WTC11 (cell line): ENCODE measurements at regions not wholly inside any gene's neighbourhood (a gene's known extent, or its start where the extent isn't known, plus 50 kb on each side); places are given as distances from the start of the nearest gene placed in this dataset.

Source experiments
- ATAC-seq: fragments of 200-7000 bp; cut with Tn5 transposase; 2 replicates; pipeline ENCODE4 v1.10.0; 2021; ENCODE audit warnings: mild to moderate bottlenecking, moderate library complexity
- CTCF ChIA-PET: fragments of 300-600 bp; sonication (Branson Sonifier 250); formaldehyde crosslinking; loops from one replicate; lab custom pipeline; 2021; ENCODE audit warnings: antibody characterized with exemption; lab: Charles Lee
- POLR2A ChIA-PET: fragments of 350-600 bp; sonication (Branson Sonifier 250); formaldehyde crosslinking; loops from one replicate; lab custom pipeline; 2021; ENCODE audit warnings: antibody characterized with exemption; lab: Charles Lee
- DNase-seq: peaks from one replicate; pipeline ENCODE4 v3.0.0; 2021; ENCODE audit warnings: low spot score
- H3K27ac Mint-ChIP-seq: 2 replicates; pipeline ENCODE4 v1.8.0; 2021; ENCODE audit warnings: mixed read lengths
- H3K27me3 Mint-ChIP-seq: 2 replicates; pipeline ENCODE4 v1.8.0; 2021; ENCODE audit warnings: low read depth, mild to moderate bottlenecking, moderate library complexity, mixed read lengths
- H3K36me3 Mint-ChIP-seq: 2 replicates; pipeline ENCODE4 v1.8.0; 2021; ENCODE audit warnings: mixed read lengths
- H3K4me1 Mint-ChIP-seq: 2 replicates; pipeline ENCODE4 v1.8.0; 2022; ENCODE audit warnings: mixed read lengths
- H3K4me3 Mint-ChIP-seq: 2 replicates; pipeline ENCODE4 v1.8.0; 2021; ENCODE audit warnings: mild to moderate bottlenecking, moderate library complexity, mixed read lengths
- H3K9me3 Mint-ChIP-seq: 2 replicates; pipeline ENCODE4 v1.8.0; 2021; ENCODE audit warnings: mixed read lengths
- AR ChIP-seq: fragments of 250-450 bp; sonication (Bioruptor Pico); IDR thresholded peaks from 2 replicates; pipeline ENCODE4 v1.9.0; 2021; ENCODE audit warnings: mild to moderate bottlenecking
- CBFB ChIP-seq: sonication (generic); formaldehyde crosslinking; IDR thresholded peaks from 2 replicates; pipeline ENCODE4 v1.8.1; 2022; ENCODE audit warnings: mild to moderate bottlenecking, low read depth, missing genetic modification reagents
- CREB1 ChIP-seq: sonication (generic); formaldehyde crosslinking; IDR thresholded peaks from 2 replicates; pipeline ENCODE4 v1.8.0; 2023; ENCODE audit warnings: mild to moderate bottlenecking, missing genetic modification reagents
- CTCF ChIP-seq: fragments of 200-600 bp; IDR thresholded peaks from 2 replicates; pipeline ENCODE4 v1.8.0; 2022; ENCODE audit warnings: antibody characterized with exemption
- EMX1 ChIP-seq: fragments of 250-450 bp; sonication (Bioruptor Pico); IDR thresholded peaks from 2 replicates; pipeline ENCODE4 v1.8.0; 2021; ENCODE audit warnings: mild to moderate bottlenecking
- FOXP1 ChIP-seq: sonication (generic); formaldehyde crosslinking; IDR thresholded peaks from 2 replicates; pipeline ENCODE4 v1.8.0; 2022; ENCODE audit warnings: missing genetic modification reagents, mild to moderate bottlenecking, moderate library complexity, borderline replicate concordance
- GRHL2 ChIP-seq: fragments of 250-450 bp; sonication (Bioruptor Pico); IDR thresholded peaks from 2 replicates; pipeline ENCODE4 v1.8.0; 2022; ENCODE audit warnings: mild to moderate bottlenecking, moderate library complexity; ENCODE audit not compliant: insufficient replicate concordance, severe bottlenecking
- HMGA2 ChIP-seq: fragments of 250-450 bp; sonication (Bioruptor Pico); IDR thresholded peaks from 2 replicates; pipeline ENCODE4 v1.4.0; 2021; ENCODE audit warnings: mild to moderate bottlenecking, moderate library complexity
- NFE2L1 ChIP-seq: sonication (generic); formaldehyde crosslinking; IDR thresholded peaks from 2 replicates; pipeline ENCODE4 v1.8.1; 2023; ENCODE audit warnings: missing genetic modification reagents
- NFYB ChIP-seq: sonication (generic); formaldehyde crosslinking; conservative IDR thresholded peaks from 2 replicates; pipeline ENCODE4 v1.8.0; 2022; ENCODE audit warnings: low read depth, missing genetic modification reagents
- RORB ChIP-seq: fragments of 250-450 bp; sonication (Bioruptor Pico); IDR thresholded peaks from 2 replicates; pipeline ENCODE4 v1.9.0; 2021; ENCODE audit warnings: mild to moderate bottlenecking
- SMAD3 ChIP-seq: sonication (generic); formaldehyde crosslinking; IDR thresholded peaks from 2 replicates; pipeline ENCODE4 v1.8.0; 2022; ENCODE audit warnings: missing genetic modification reagents, mild to moderate bottlenecking, borderline replicate concordance
- SMAD4 ChIP-seq: sonication (generic); formaldehyde crosslinking; IDR thresholded peaks from 2 replicates; pipeline ENCODE4 v1.8.0; 2022; ENCODE audit warnings: mild to moderate bottlenecking, missing genetic modification reagents
- SP1 ChIP-seq: sonication (generic); formaldehyde crosslinking; conservative IDR thresholded peaks from 2 replicates; pipeline ENCODE4 v1.8.1; 2022; ENCODE audit warnings: missing genetic modification reagents
- ZNF423 ChIP-seq: fragments of 250-450 bp; sonication (Bioruptor Pico); IDR thresholded peaks from 2 replicates; pipeline ENCODE4 v2.1.2; 2022; ENCODE audit warnings: mild to moderate bottlenecking, moderate library complexity
- TF ChIP-seq, protein P1 (sequence below): sonication (generic); formaldehyde crosslinking; IDR thresholded peaks from 2 replicates; pipeline ENCODE4 v1.8.0; 2022; ENCODE audit warnings: mild to moderate bottlenecking, missing genetic modification reagents
- TF ChIP-seq, protein P2 (sequence below): sonication (generic); formaldehyde crosslinking; IDR thresholded peaks from 2 replicates; pipeline ENCODE4 v1.8.1; 2023; ENCODE audit warnings: mild to moderate bottlenecking, missing genetic modification reagents, moderate library complexity
- TF ChIP-seq, protein P3 (sequence below): fragments of 250-450 bp; sonication (Bioruptor Pico); IDR thresholded peaks from 2 replicates; pipeline ENCODE4 v1.9.0; 2021; ENCODE audit warnings: mild to moderate bottlenecking
- TF ChIP-seq, protein P4 (sequence below): sonication (generic); formaldehyde crosslinking; IDR thresholded peaks from 2 replicates; pipeline ENCODE4 v1.8.0; 2023; ENCODE audit warnings: missing genetic modification reagents, mild to moderate bottlenecking, borderline replicate concordance

- POLR2A ChIA-PET, result no interaction called here
- CTCF ChIA-PET, result no interaction called here
- Mint-ChIP-seq H3K9me3 (peaks cover 47% of the 10 kb centered on the region), H3K4me1 (no peaks in the 10 kb centered on the region), H3K36me3 (peaks cover 27% of the 10 kb centered on the region), H3K4me3 (no peak overlapping the region), H3K27ac (no peak overlapping the region), H3K27me3 (no peaks in the 10 kb centered on the region)
- no peak for TF ChIP-seq GRHL2 (CRISPR knock-in tag)
- no peak for TF ChIP-seq ZNF423 (CRISPR knock-in tag)
- TF ChIP-seq RORB (CRISPR knock-in tag), result no peak
- TF ChIP-seq FOXP1, result no peak
- no peak for TF ChIP-seq SP1 (CRISPR knock-in tag)
- no peak for TF ChIP-seq CBFB (CRISPR knock-in tag)
- no peak for TF ChIP-seq CREB1 (CRISPR knock-in tag)
- no peak for TF ChIP-seq HMGA2 (CRISPR knock-in tag)
- DNase-seq (no peak), ATAC-seq (no peak)
These were observed 1089.9 kb upstream of the DDX18 start for GRCh38 chr2:116724550-116724949.

GRCh38 chr2:116732322-116732721 is 1082.2 kb upstream of the DDX18 start:
- Mint-ChIP-seq H3K36me3 (peaks cover 4% of the 10 kb centered on the region; the same call in 1 of the 2 replicates), H3K4me1 (peaks cover 8% of the 10 kb centered on the region), H3K4me3 (no peak overlapping the region), H3K27ac (no peak overlapping the region), H3K27me3 (no peaks in the 10 kb centered on the region), H3K9me3 (peaks cover 18% of the 10 kb centered on the region; the same call in 1 of the 2 replicates)
- CTCF ChIA-PET, result no interaction called here
- ATAC-seq (no peak), DNase-seq (no peak)
- no peak for TF ChIP-seq NFE2L1 (CRISPR knock-in tag)
- TF ChIP-seq SMAD3 (CRISPR knock-in tag), result no peak
- TF ChIP-seq HMGA2 (CRISPR knock-in tag), result no peak
- TF ChIP-seq, protein P1, sequence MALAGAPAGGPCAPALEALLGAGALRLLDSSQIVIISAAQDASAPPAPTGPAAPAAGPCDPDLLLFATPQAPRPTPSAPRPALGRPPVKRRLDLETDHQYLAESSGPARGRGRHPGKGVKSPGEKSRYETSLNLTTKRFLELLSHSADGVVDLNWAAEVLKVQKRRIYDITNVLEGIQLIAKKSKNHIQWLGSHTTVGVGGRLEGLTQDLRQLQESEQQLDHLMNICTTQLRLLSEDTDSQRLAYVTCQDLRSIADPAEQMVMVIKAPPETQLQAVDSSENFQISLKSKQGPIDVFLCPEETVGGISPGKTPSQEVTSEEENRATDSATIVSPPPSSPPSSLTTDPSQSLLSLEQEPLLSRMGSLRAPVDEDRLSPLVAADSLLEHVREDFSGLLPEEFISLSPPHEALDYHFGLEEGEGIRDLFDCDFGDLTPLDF (CRISPR knock-in tag), result no peak
- POLR2A ChIA-PET, result no interaction called here

GRCh38 chr2:116733699-116734098 is 1080.8 kb upstream of the DDX18 start:
- POLR2A ChIA-PET, result no interaction called here
- H3K27ac Mint-ChIP-seq, result no peak overlapping the region
- TF ChIP-seq SMAD4 (no peak), SMAD3 (CRISPR knock-in tag) (no peak), SP1 (CRISPR knock-in tag) (no peak), CTCF (no peak), EMX1 (CRISPR knock-in tag) (no peak), NFYB (CRISPR knock-in tag) (no peak), AR (no peak)
- TF ChIP-seq, protein P2, sequence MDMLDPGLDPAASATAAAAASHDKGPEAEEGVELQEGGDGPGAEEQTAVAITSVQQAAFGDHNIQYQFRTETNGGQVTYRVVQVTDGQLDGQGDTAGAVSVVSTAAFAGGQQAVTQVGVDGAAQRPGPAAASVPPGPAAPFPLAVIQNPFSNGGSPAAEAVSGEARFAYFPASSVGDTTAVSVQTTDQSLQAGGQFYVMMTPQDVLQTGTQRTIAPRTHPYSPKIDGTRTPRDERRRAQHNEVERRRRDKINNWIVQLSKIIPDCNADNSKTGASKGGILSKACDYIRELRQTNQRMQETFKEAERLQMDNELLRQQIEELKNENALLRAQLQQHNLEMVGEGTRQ (CRISPR knock-in tag), result no peak
- TF ChIP-seq, protein P3, sequence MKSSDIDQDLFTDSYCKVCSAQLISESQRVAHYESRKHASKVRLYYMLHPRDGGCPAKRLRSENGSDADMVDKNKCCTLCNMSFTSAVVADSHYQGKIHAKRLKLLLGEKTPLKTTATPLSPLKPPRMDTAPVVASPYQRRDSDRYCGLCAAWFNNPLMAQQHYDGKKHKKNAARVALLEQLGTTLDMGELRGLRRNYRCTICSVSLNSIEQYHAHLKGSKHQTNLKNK (CRISPR knock-in tag), result no peak
- TF ChIP-seq, protein P4, sequence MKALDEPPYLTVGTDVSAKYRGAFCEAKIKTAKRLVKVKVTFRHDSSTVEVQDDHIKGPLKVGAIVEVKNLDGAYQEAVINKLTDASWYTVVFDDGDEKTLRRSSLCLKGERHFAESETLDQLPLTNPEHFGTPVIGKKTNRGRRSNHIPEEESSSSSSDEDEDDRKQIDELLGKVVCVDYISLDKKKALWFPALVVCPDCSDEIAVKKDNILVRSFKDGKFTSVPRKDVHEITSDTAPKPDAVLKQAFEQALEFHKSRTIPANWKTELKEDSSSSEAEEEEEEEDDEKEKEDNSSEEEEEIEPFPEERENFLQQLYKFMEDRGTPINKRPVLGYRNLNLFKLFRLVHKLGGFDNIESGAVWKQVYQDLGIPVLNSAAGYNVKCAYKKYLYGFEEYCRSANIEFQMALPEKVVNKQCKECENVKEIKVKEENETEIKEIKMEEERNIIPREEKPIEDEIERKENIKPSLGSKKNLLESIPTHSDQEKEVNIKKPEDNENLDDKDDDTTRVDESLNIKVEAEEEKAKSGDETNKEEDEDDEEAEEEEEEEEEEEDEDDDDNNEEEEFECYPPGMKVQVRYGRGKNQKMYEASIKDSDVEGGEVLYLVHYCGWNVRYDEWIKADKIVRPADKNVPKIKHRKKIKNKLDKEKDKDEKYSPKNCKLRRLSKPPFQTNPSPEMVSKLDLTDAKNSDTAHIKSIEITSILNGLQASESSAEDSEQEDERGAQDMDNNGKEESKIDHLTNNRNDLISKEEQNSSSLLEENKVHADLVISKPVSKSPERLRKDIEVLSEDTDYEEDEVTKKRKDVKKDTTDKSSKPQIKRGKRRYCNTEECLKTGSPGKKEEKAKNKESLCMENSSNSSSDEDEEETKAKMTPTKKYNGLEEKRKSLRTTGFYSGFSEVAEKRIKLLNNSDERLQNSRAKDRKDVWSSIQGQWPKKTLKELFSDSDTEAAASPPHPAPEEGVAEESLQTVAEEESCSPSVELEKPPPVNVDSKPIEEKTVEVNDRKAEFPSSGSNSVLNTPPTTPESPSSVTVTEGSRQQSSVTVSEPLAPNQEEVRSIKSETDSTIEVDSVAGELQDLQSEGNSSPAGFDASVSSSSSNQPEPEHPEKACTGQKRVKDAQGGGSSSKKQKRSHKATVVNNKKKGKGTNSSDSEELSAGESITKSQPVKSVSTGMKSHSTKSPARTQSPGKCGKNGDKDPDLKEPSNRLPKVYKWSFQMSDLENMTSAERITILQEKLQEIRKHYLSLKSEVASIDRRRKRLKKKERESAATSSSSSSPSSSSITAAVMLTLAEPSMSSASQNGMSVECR (CRISPR knock-in tag), result no peak
- TF ChIP-seq, all 79 proteins: peak for 0
- CTCF ChIA-PET, result no interaction called here
- Mint-ChIP-seq H3K9me3 (peaks cover 18% of the 10 kb centered on the region; the same call in 1 of the 2 replicates), H3K4me1 (peaks cover 8% of the 10 kb centered on the region), H3K27me3 (no peaks in the 10 kb centered on the region), H3K4me3 (no peak overlapping the region), H3K36me3 (0 out of 2 replicates have a peak, but pooled peaks cover 4% of the 10 kb centered on the region)
- DNase-seq (no peak), ATAC-seq (no peak)
